ENCODE measurements at regions not wholly inside any gene's neighbourhood (a gene's known extent, or its start where the extent isn't known, plus 50 kb on each side); places are given as distances from the start of the nearest gene placed in this dataset.
"Not testable (repeated sequence)": the region's sequence is repeated elsewhere in the genome, so short reads cannot be mapped to it uniquely, and the experiment has no call there.

DNA sequence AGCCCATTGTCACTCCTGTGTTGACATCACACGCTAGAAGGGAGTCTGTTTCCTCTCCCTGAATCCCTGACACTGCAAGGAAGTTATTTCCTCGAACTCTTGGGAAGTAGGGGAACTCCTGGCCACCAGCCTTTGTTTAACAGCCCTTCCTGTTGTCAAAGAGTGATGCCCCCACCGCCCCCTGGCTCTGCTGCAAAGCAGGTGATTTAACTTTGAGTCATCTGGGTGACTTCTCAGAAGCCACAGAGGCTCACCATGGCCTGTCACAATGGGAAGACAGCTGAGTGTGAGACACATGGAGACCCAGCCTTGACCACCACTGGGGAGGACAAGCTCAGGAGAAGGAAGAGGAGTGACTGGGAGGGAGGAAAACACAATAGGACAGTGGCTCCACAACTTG is 182.8 kb downstream of the PSMG1 start:
- no peaks in the 10 kb centered on the region for H3K36me3 ChIP-seq (ENCODE audit: control insufficient read depth, insufficient read depth, low read length)
- TF ChIP-seq, protein P1, sequence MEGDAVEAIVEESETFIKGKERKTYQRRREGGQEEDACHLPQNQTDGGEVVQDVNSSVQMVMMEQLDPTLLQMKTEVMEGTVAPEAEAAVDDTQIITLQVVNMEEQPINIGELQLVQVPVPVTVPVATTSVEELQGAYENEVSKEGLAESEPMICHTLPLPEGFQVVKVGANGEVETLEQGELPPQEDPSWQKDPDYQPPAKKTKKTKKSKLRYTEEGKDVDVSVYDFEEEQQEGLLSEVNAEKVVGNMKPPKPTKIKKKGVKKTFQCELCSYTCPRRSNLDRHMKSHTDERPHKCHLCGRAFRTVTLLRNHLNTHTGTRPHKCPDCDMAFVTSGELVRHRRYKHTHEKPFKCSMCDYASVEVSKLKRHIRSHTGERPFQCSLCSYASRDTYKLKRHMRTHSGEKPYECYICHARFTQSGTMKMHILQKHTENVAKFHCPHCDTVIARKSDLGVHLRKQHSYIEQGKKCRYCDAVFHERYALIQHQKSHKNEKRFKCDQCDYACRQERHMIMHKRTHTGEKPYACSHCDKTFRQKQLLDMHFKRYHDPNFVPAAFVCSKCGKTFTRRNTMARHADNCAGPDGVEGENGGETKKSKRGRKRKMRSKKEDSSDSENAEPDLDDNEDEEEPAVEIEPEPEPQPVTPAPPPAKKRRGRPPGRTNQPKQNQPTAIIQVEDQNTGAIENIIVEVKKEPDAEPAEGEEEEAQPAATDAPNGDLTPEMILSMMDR (IDR thresholded peaks at IDR 0.05), result no peak
- no peaks in the 10 kb centered on the region for H3K9me3 ChIP-seq (ENCODE audit: control insufficient read depth, insufficient read depth, low read length)
- H3K36me3 Mint-ChIP-seq, result no peaks in the 10 kb centered on the region
- intact Hi-C loops (cut with micrococcal nuclease), result no loop called here
- no peak overlapping the region for H3K4me3 Mint-ChIP-seq
- no peak overlapping the region for H3K4me3 ChIP-seq (ENCODE audit: low read length)
- no peak for DNase-seq
- H3K27me3 Mint-ChIP-seq (ENCODE audit: low read depth in 2 of 2), result peaks cover 7 to 26% of the 10 kb centered on the region in 2 donors
- H3K27me3 ChIP-seq (ENCODE audit: control insufficient read depth, insufficient read depth, low read length), result no peaks in the 10 kb centered on the region
- no peaks in the 10 kb centered on the region for H3K9me3 Mint-ChIP-seq
- peaks cover 16 to 22% of the 10 kb centered on the region in 2 donors for H3K4me1 Mint-ChIP-seq
- WGBS (ENCODE audit: insufficient coverage), result 47% methylated on average over 3 of the region's 3 CpGs
- H3K27ac Mint-ChIP-seq, result no peak overlapping the region
- peaks cover 14% of the 10 kb centered on the region for H3K4me1 ChIP-seq (ENCODE audit: control insufficient read depth, insufficient read depth, low read length)
- H3K27ac ChIP-seq (ENCODE audit: low read length), result no peak overlapping the region
- ATAC-seq, result no peak

DNA sequence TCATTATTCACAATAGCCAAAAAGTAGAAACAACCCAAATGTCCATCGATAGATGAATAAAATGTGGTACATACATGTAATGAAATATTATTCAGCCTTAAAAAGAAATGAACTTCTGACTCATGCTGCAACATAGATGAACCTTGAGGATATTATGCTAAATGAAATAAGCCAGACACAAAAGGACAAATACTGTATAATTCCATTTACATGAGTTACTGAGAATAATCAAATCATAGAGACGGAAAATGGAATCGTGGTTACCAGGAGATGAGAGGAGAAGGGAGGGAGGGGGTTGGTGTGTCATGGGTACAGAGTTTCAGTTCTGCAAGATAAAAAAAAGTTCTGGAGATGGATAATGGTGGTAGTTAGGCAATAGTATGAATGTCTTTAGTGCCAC is 184.1 kb downstream of the PSMG1 start:
- Mint-ChIP-seq H3K4me1 (peaks cover 6 to 9% of the 10 kb centered on the region in 2 donors), H3K27ac (no peak overlapping the region), H3K9me3 (no peaks in the 10 kb centered on the region), H3K4me3 (no peak overlapping the region), H3K27me3 (ENCODE audit: low read depth in 2 of 2) (peaks cover 13 to 26% of the 10 kb centered on the region in 2 donors), H3K36me3 (no peaks in the 10 kb centered on the region)
- WGBS (ENCODE audit: insufficient coverage), result 55% methylated on average over 2 of the region's 3 CpGs
- no peaks in the 10 kb centered on the region for H3K9me3 ChIP-seq (ENCODE audit: control insufficient read depth, insufficient read depth, low read length)
- H3K27me3 ChIP-seq (ENCODE audit: control insufficient read depth, insufficient read depth, low read length), result no peaks in the 10 kb centered on the region
- H3K4me1 ChIP-seq (ENCODE audit: control insufficient read depth, insufficient read depth, low read length), result peaks cover 2% of the 10 kb centered on the region
- H3K36me3 ChIP-seq (ENCODE audit: control insufficient read depth, insufficient read depth, low read length), result no peaks in the 10 kb centered on the region
- no peak overlapping the region for H3K4me3 ChIP-seq (ENCODE audit: low read length)
- intact Hi-C loops (cut with micrococcal nuclease), result no loop called here
- ATAC-seq (no peak), DNase-seq (no peak)
- TF ChIP-seq, protein P1 (IDR thresholded peaks at IDR 0.05), result no peak
- H3K27ac ChIP-seq (ENCODE audit: low read length), result no peak overlapping the region

DNA sequence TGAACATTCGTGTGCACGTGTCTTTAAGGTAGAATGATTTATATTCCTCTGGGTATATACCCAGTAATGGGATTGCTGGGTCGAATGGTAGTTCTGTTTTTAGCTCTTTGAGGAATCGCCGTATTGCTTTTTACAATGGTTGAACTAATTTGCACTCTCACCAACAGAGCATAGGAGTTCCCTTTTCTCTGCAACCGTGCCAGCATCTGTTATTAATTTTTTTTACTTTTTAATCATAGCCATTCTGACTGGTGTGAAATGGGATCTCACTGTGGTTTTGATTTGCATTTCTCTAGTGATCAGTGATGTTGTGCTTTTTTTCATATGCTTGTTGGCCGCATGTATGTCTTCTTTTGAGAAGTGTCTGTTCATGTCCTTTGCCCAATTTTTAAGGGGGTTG is 185.0 kb downstream of the PSMG1 start:
- H3K9me3 Mint-ChIP-seq; H3K4me1 Mint-ChIP-seq; H3K9me3 ChIP-seq (ENCODE audit: control insufficient read depth, insufficient read depth, low read length); intact Hi-C loops (cut with micrococcal nuclease); H3K4me3 Mint-ChIP-seq; DNase-seq; H3K36me3 ChIP-seq (ENCODE audit: control insufficient read depth, insufficient read depth, low read length); H3K27me3 ChIP-seq (ENCODE audit: control insufficient read depth, insufficient read depth, low read length); H3K4me3 ChIP-seq (ENCODE audit: low read length); ATAC-seq; H3K27ac ChIP-seq (ENCODE audit: low read length); H3K36me3 Mint-ChIP-seq; H3K4me1 ChIP-seq (ENCODE audit: control insufficient read depth, insufficient read depth, low read length); H3K27ac Mint-ChIP-seq: not testable (repeated sequence)
- 38% methylated on average over 7 of the region's 7 CpGs for WGBS (ENCODE audit: insufficient coverage)
- peaks cover 13 to 32% of the 10 kb centered on the region in 2 donors for H3K27me3 Mint-ChIP-seq (ENCODE audit: low read depth in 2 of 2)

DNA sequence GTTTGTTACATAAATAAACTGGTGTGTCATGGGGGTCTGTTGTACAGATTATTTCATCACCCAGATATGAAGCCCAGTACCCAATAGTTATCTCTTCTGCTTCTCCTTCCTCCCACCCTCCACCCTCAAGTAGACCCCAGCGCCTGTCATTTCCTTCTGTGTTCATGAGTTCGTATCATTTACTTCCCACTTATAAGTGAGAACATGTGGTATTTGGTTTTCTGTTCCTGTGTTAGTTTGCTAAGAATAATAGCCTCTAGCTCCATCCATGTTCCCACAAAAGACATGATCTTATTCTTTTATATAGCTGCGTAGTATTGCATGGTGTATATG is 185.4 kb downstream of the PSMG1 start:
- ATAC-seq; H3K4me3 ChIP-seq (ENCODE audit: low read length); H3K4me1 Mint-ChIP-seq; H3K27ac ChIP-seq (ENCODE audit: low read length); intact Hi-C loops (cut with micrococcal nuclease); H3K36me3 Mint-ChIP-seq; H3K27ac Mint-ChIP-seq; DNase-seq; H3K9me3 Mint-ChIP-seq; H3K27me3 ChIP-seq (ENCODE audit: control insufficient read depth, insufficient read depth, low read length); H3K4me3 Mint-ChIP-seq; H3K9me3 ChIP-seq (ENCODE audit: control insufficient read depth, insufficient read depth, low read length); H3K36me3 ChIP-seq (ENCODE audit: control insufficient read depth, insufficient read depth, low read length); H3K4me1 ChIP-seq (ENCODE audit: control insufficient read depth, insufficient read depth, low read length): not testable (repeated sequence)
- peaks cover 13 to 33% of the 10 kb centered on the region in 2 donors for H3K27me3 Mint-ChIP-seq (ENCODE audit: low read depth in 2 of 2)
- WGBS (ENCODE audit: insufficient coverage), result no CpG with 5 or more reads among the region's 3 CpGs
